ENCODE measurements at regions not wholly inside any gene's neighbourhood (a gene's known extent, or its start where the extent isn't known, plus 50 kb on each side); places are given as distances from the start of the nearest gene placed in this dataset.
A peak's percentile ranks its signal among the peaks of the same experiment; 100 is the strongest.
"Not testable (repeated sequence)": the region's sequence is repeated elsewhere in the genome, so short reads cannot be mapped to it uniquely, and the experiment has no call there.

GRCh38 chr3:106263546-106263945, 394.7 kb upstream of the CBLB start:
- DNase-seq (ENCODE audit: low read depth) = no peak

GRCh38 chr3:106265704-106266103, 396.9 kb upstream of the CBLB start:
- DNase-seq (ENCODE audit: low read depth) = no peak

- no peak for DNase-seq (ENCODE audit: low read depth)
Measured at GRCh38 chr3:106268696-106269095, 399.9 kb upstream of the CBLB start.

GRCh38 chr3:106272302-106272701, 403.5 kb upstream of the CBLB start:
- no peak for DNase-seq (ENCODE audit: low read depth)

GRCh38 chr3:106275592-106275991, 406.8 kb upstream of the CBLB start:
- DNase-seq (ENCODE audit: low read depth) = no peak

GRCh38 chr3:106276151-106276550, 407.3 kb upstream of the CBLB start:
- no peak for DNase-seq (ENCODE audit: low read depth)

- no peak for DNase-seq (ENCODE audit: low read depth)
Measured at GRCh38 chr3:106276755-106277612, 408.2 kb upstream of the CBLB start.

- DNase-seq (ENCODE audit: low read depth) = no peak
Measured at GRCh38 chr3:106277731-106278130, 408.9 kb upstream of the CBLB start.

GRCh38 chr3:106281221-106281620, 412.4 kb upstream of the CBLB start:
- no peak for DNase-seq (ENCODE audit: low read depth)

GRCh38 chr3:106282943-106283342, 414.1 kb upstream of the CBLB start:
- peak; percentile 5 for DNase-seq (ENCODE audit: low read depth)

GRCh38 chr3:106288781-106289180, 420.0 kb upstream of the CBLB start:
- DNase-seq (ENCODE audit: low read depth) = no peak

GRCh38 chr3:106290304-106290997, 421.6 kb upstream of the CBLB start:
- DNase-seq (ENCODE audit: low read depth) = no peak

GRCh38 chr3:106293161-106293560, 424.3 kb upstream of the CBLB start:
- DNase-seq (ENCODE audit: low read depth) = no peak

GRCh38 chr3:106294121-106294520, 425.3 kb upstream of the CBLB start:
- DNase-seq (ENCODE audit: low read depth) = no peak

GRCh38 chr3:106296062-106296461, 427.2 kb upstream of the CBLB start:
- no peak for DNase-seq (ENCODE audit: low read depth)

GRCh38 chr3:106299300-106300098, 430.7 kb upstream of the CBLB start:
- peak; percentile 28 for DNase-seq (ENCODE audit: low read depth)

- DNase-seq (ENCODE audit: low read depth) = no peak
Measured at GRCh38 chr3:106302451-106303221, 433.8 kb upstream of the CBLB start.

GRCh38 chr3:106303766-106304165, 435.0 kb upstream of the CBLB start:
- no peak for DNase-seq (ENCODE audit: low read depth)

GRCh38 chr3:106305127-106305526, 436.3 kb upstream of the CBLB start:
- DNase-seq (ENCODE audit: low read depth) = no peak

GRCh38 chr3:106305882-106306435, 437.1 kb upstream of the CBLB start:
- DNase-seq (ENCODE audit: low read depth) = peak; percentile 43

- no peak for DNase-seq (ENCODE audit: low read depth)
Measured at GRCh38 chr3:106309274-106309673, 440.5 kb upstream of the CBLB start.

GRCh38 chr3:106309798-106310197, 441.0 kb upstream of the CBLB start:
- not testable (repeated sequence) for DNase-seq (ENCODE audit: low read depth)
